K562 (cell line): ENCODE measurements at regions not wholly inside any gene's neighbourhood (a gene's known extent, or its start where the extent isn't known, plus 50 kb on each side); places are given as distances from the start of the nearest gene placed in this dataset.

Experiments
- ATF1 ChIP-seq, 2 experiments: fragments of 450-650 bp in 1 of 2; IDR thresholded peaks; 2 replicates each; pipeline ENCODE4 v1.6.1; 2016; ENCODE audit warnings: missing compliant biosample characterization in 1 of 2, missing genetic modification characterization in 1 of 2
- BMI1 ChIP-seq: fragments of 150-350 bp; IDR thresholded peaks from 2 replicates; pipeline ENCODE4 v1.6.1; 2014; ENCODE audit warnings: low read length
- CHAMP1 ChIP-seq: fragments of 450-650 bp; IDR thresholded peaks from 2 replicates; pipeline ENCODE4 v1.6.1; 2016; ENCODE audit warnings: mild to moderate bottlenecking
- CTBP1 ChIP-seq: fragments of 450-650 bp; IDR thresholded peaks from 2 replicates; pipeline ENCODE4 v1.6.1; 2016; ENCODE audit warnings: borderline replicate concordance
- DPF2 ChIP-seq: fragments of 450-650 bp; IDR thresholded peaks from 2 replicates; pipeline ENCODE4 v1.6.1; 2016
- E2F3 ChIP-seq: fragments of 250-450 bp; sonication (Bioruptor Pico); IDR thresholded peaks from 2 replicates; pipeline ENCODE4 v1.4.0; 2020; ENCODE audit warnings: mild to moderate bottlenecking
- MYNN ChIP-seq, 2 experiments: sonication (generic); formaldehyde crosslinking in 1 of 2; IDR thresholded peaks; 2 replicates each; pipeline versions ENCODE4 v1.5.0 to v1.6.1; 2016 to 2020; ENCODE audit warnings: antibody characterized with exemption in 1 of 2, missing genetic modification reagents in 1 of 2
- PHB ChIP-seq: fragments of 250-450 bp; sonication (Bioruptor Pico); IDR thresholded peaks from 2 replicates; pipeline ENCODE4 v1.5.0; 2021
- RBM14 ChIP-seq: fragments of 200-400 bp; formaldehyde crosslinking; IDR thresholded peaks from 2 replicates; pipeline ENCODE4 v1.6.1; 2018; ENCODE audit warnings: low read depth, mild to moderate bottlenecking, low read length, moderate library complexity, borderline replicate concordance; ENCODE audit not compliant: insufficient read depth
- SRSF9 ChIP-seq: fragments of 200-400 bp; formaldehyde crosslinking; IDR thresholded peaks from 2 replicates; pipeline ENCODE4 v1.6.1; 2017; ENCODE audit warnings: low read depth, low read length, borderline replicate concordance
- TCF3 ChIP-seq: sonication (generic); formaldehyde crosslinking; IDR thresholded peaks from 2 replicates; pipeline ENCODE4 v1.4.0; 2020; ENCODE audit warnings: mild to moderate bottlenecking, missing genetic modification reagents
- ZBTB33 ChIP-seq: sonication (generic); formaldehyde crosslinking; IDR thresholded peaks from 2 replicates; pipeline ENCODE4 v1.8.1; 2023; ENCODE audit warnings: mild to moderate bottlenecking, missing genetic modification reagents
- ZNF224 ChIP-seq: sonication (generic); formaldehyde crosslinking; IDR thresholded peaks from 2 replicates; pipeline ENCODE4 v1.8.0; 2022; ENCODE audit warnings: mild to moderate bottlenecking, missing genetic modification reagents
- ZNF395 ChIP-seq: fragments of 200-800 bp; sonication (Bioruptor generic); IDR thresholded peaks from 2 replicates; pipeline ENCODE4 v1.6.1; 2017; ENCODE audit warnings: missing genetic modification characterization, missing compliant biosample characterization
- ZNF583 ChIP-seq: fragments of 250-450 bp; sonication (Bioruptor Pico); IDR thresholded peaks from 2 replicates; pipeline ENCODE4 v1.4.0; 2020

DNA sequence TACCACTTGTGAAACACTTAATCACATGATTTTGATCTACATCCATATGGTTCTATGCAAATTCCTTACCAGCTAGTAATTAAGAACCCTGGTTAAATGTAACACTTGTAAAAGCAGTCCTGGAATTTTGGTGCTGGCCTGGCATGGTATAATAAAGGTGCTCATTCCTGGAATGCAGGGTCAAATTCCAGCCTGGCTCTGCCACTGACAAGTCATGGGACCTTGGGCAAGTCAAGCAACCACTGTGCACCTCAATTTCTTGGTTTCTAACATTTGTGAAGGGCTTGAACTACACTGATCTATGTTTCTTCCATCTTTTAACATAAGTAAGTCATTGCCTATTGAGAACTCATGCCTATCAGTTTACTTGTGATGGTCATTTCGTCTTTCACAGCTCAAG lies 91.9 kb upstream of the PIK3CG start (continued):
- TF ChIP-seq ZNF395 (no peak), SRSF9 (no peak), CHAMP1 (no peak), ZNF583 (CRISPR knock-in tag) (0 out of 2 replicates have a peak, but pooled peaks have one; percentile 18), ZNF224 (CRISPR knock-in tag) (no peak), ZBTB33 (CRISPR knock-in tag) (no peak), DPF2 (no peak), E2F3 (CRISPR knock-in tag) (no peak), RBM14 (no peak), BMI1 (no peak), PHB (CRISPR knock-in tag) (no peak), CTBP1 (no peak), TCF3 (0 out of 2 replicates have a peak, but pooled peaks have one; percentile 2), ATF1 (CRISPR knock-in tag; IDR thresholded peaks at IDR 0.05) (no peak), ATF1 (tag; IDR thresholded peaks at IDR 0.05) (0 out of 2 replicates have a peak, but pooled peaks have one; percentile 29), MYNN (IDR thresholded peaks at IDR 0.05) (no peak), MYNN (CRISPR knock-in tag; IDR thresholded peaks at IDR 0.05) (no peak)
